ENCODE measurements at regions not wholly inside any gene's neighbourhood (a gene's known extent, or its start where the extent isn't known, plus 50 kb on each side); places are given as distances from the start of the nearest gene placed in this dataset.

GRCh38 chr6:86152546-86152945 is 509.9 kb upstream of the SYNCRIP start:
- no peak for ATAC-seq

More at GRCh38 chr6:86152546-86152945, 509.9 kb upstream of the SYNCRIP start:
- intact Hi-C loops (cut with micrococcal nuclease; ENCODE audit: unreplicated experiment) (no loop called here), in situ Hi-C loops (cut with HindIII; ENCODE audit: extremely low pct_ligation_motif_present, low pct_unique_long_range_greater_than_20kb) (no loop called here)
- Histone ChIP-seq H3K4me3 (replicated peaks in 1 of 3; ENCODE audit: insufficient read depth in 1 of 3, low read depth in 2 of 3, low read length in 3 of 3) (no peak overlapping the region), H4K20me1 (ENCODE audit: insufficient read depth, low read length) (no peaks in the 10 kb centered on the region), H3K36me3 (replicated peaks in 1 of 2; ENCODE audit: control insufficient read depth in 1 of 2, insufficient read depth in 2 of 2, low read length in 2 of 2) (no peaks in the 10 kb centered on the region), H3K4me2 (ENCODE audit: low read depth, low read length) (no peak overlapping the region), H3K79me2 (ENCODE audit: insufficient read depth, low read length) (no peaks in the 10 kb centered on the region), H3K9ac (ENCODE audit: insufficient read depth, low read depth, low read length) (no peak overlapping the region), H3K27ac (ENCODE audit: extremely low read length, insufficient read depth, low read length) (no peak overlapping the region), H3K4me1 (ENCODE audit: insufficient read depth, low read length) (no peaks in the 10 kb centered on the region), H2AFZ (ENCODE audit: low read length) (no peak overlapping the region), H3K9me3 (ENCODE audit: low read length) (no peaks in the 10 kb centered on the region), H3K27me3 (ENCODE audit: control insufficient read depth in 1 of 2, insufficient read depth in 2 of 2, low read length in 2 of 2) (no peaks in the 10 kb centered on the region)
- CTCF ChIA-PET (ENCODE audit: low intra/inter-chr PET ratio, low total read pairs), result no interaction called here
- TF ChIP-seq ZNF383 (CRISPR knock-in tag; IDR thresholded peaks at IDR 0.05; ENCODE audit: borderline replicate concordance), result no peak
- TF ChIP-seq TFAP4 (IDR thresholded peaks at IDR 0.05; ENCODE audit: borderline replicate concordance, low read depth), result no peak
- no peak for TF ChIP-seq ZMYM2 (CRISPR knock-in tag; IDR thresholded peaks at IDR 0.05)
- no peak for TF ChIP-seq HMGXB3 (CRISPR knock-in tag; IDR thresholded peaks at IDR 0.05; ENCODE audit: borderline replicate concordance)
- TF ChIP-seq ZNF597 (CRISPR knock-in tag; IDR thresholded peaks at IDR 0.05), result no peak
- no peak for TF ChIP-seq ZMAT5 (CRISPR knock-in tag; IDR thresholded peaks at IDR 0.05; ENCODE audit: borderline replicate concordance, low read depth)
- TF ChIP-seq U2AF1 (optimal IDR thresholded peaks at IDR 0.05; ENCODE audit: low read depth, low read length), result no peak
- no peak for TF ChIP-seq MTERF4 (CRISPR knock-in tag; IDR thresholded peaks at IDR 0.05)
- no peak for TF ChIP-seq HOXA5 (CRISPR knock-in tag; IDR thresholded peaks at IDR 0.05)
- no peak for TF ChIP-seq ZNF816 (CRISPR knock-in tag; IDR thresholded peaks at IDR 0.05; ENCODE audit: borderline replicate concordance)
- no peak for TF ChIP-seq PRDM10 (CRISPR knock-in tag; IDR thresholded peaks at IDR 0.05; ENCODE audit: low read depth)
- 0% methylated on average over 1 of the region's 4 CpGs for WGBS (ENCODE audit: low lambda C conversion rate)
- no peak for DNase-seq (ENCODE audit: low spot score)
- POLR2A ChIA-PET, result no interaction called here
- BruUV-seq (replicated peaks), result no TSS peak
- no peak for FAIRE-seq
